Hepatocyte (in vitro differentiated cells): ENCODE measurements at regions not wholly inside any gene's neighbourhood (a gene's known extent, or its start where the extent isn't known, plus 50 kb on each side); places are given as distances from the start of the nearest gene placed in this dataset.

ENCODE experiments used
- CTCF ChIP-seq: fragments of 200-600 bp; sonication (generic); IDR thresholded peaks from 2 replicates; pipeline ENCODE4 v1.5.1; 2016; ENCODE audit warnings: antibody characterized with exemption, mild to moderate bottlenecking; ENCODE audit not compliant: poor library complexity
- EZH2 ChIP-seq: fragments of 200-600 bp; sonication (generic); IDR thresholded peaks from 2 replicates; pipeline ENCODE4 v1.6.1; 2016; ENCODE audit warnings: antibody characterized with exemption, mild to moderate bottlenecking, borderline replicate concordance
- EZH2phosphoT487 ChIP-seq: fragments of 200-600 bp; sonication (generic); IDR thresholded peaks from one replicate; pipeline ENCODE4 v1.6.1; 2018; ENCODE audit warnings: antibody characterized with exemption, mild to moderate bottlenecking, low read depth, moderate library complexity; ENCODE audit not compliant: unreplicated experiment, severe bottlenecking

GRCh38 chr13:69591437-69591836 lies 516.2 kb upstream of the ATXN8OS start:
- TF ChIP-seq CTCF (no peak), EZH2 (no peak), EZH2phosphoT487 (no peak)
